IgD-negative memory B cell (primary cell): ENCODE measurements at regions not wholly inside any gene's neighbourhood (a gene's known extent, or its start where the extent isn't known, plus 50 kb on each side); places are given as distances from the start of the nearest gene placed in this dataset.
A peak's percentile ranks its signal among the peaks of the same experiment; 100 is the strongest.

ENCODE experiments used
- H3K27ac Mint-ChIP-seq, 3 donors: one replicate each; pipeline ENCODE4 v1.8.0; 2020 to 2022; ENCODE audit warnings: mild to moderate bottlenecking in 3 of 3, mixed read lengths in 3 of 3, moderate library complexity in 1 of 3
- H3K27me3 Mint-ChIP-seq: one replicate; pipeline ENCODE4 v1.8.0; 2021; ENCODE audit warnings: mixed read lengths
- H3K36me3 Mint-ChIP-seq: one replicate; pipeline ENCODE4 v1.8.0; 2020; ENCODE audit warnings: mild to moderate bottlenecking, mixed read lengths
- H3K4me1 Mint-ChIP-seq, 3 donors: one replicate each; pipeline ENCODE4 v1.8.0; 2020 to 2022; ENCODE audit warnings: mixed read lengths in 3 of 3, mild to moderate bottlenecking in 1 of 3
- H3K4me3 Mint-ChIP-seq, 4 donors: one replicate each; pipeline ENCODE4 v1.8.0; 2020 to 2022; ENCODE audit warnings: mild to moderate bottlenecking in 4 of 4, mixed read lengths in 4 of 4, moderate library complexity in 3 of 4
- H3K9me3 Mint-ChIP-seq, 3 donors: one replicate each; pipeline ENCODE4 v1.8.0; 2020 to 2021; ENCODE audit warnings: mixed read lengths in 3 of 3, mild to moderate bottlenecking in 1 of 3

DNA sequence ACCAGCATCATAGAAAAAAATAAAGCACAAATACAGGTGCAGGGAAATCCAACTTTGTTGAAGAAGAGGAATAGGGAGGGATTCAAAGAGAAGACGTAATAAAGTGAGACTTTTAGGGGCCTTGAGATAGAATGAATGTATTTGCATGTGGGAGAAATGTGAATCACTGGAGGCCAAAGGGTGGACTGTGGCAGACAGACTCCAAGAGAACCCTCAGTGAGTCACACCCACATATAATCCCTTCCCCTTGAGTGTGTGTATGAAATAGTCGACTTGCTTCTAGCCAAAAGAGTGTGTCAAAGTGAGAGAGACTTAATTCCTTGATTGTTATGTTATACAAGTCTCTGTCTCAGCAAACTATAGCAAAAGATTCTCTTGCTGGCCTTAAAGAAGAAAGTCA lies 101.3 kb upstream of the GHITM start:
- peaks cover 2% of the 10 kb centered on the region for H3K27me3 Mint-ChIP-seq
- H3K9me3 Mint-ChIP-seq: peaks cover 0 to 2% (median 2%) of the 10 kb centered on the region in 3 donors
- no peak overlapping the region for H3K4me3 Mint-ChIP-seq
- no peaks in the 10 kb centered on the region for H3K36me3 Mint-ChIP-seq
- no peak overlapping the region for H3K27ac Mint-ChIP-seq
- no peaks in the 10 kb centered on the region for H3K4me1 Mint-ChIP-seq

DNA sequence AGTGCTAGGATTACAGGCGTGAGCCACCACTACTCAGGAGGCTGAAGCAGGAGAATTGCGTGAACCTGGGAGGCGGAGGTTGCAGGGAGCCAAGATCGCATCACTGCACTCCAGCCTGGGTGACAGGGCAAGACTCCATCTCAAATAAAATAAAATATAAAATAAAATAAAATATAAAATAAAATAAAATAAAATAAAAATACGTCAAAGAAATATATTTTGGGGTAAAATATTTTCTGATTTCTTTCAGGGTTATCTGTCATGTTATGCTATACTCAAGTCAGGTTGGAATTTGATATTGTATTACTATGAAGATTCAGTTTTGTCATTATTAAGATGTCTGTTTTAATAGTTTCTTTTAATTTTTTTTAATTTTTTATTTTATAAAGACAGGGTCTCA lies 99.4 kb upstream of the GHITM start:
- H3K9me3 Mint-ChIP-seq: peaks cover 0 to 2% (median 2%) of the 10 kb centered on the region in 3 donors
- no peaks in the 10 kb centered on the region for H3K4me1 Mint-ChIP-seq
- H3K27me3 Mint-ChIP-seq: peaks cover 2% of the 10 kb centered on the region
- no peak overlapping the region for H3K4me3 Mint-ChIP-seq
- H3K36me3 Mint-ChIP-seq: no peaks in the 10 kb centered on the region
- H3K27ac Mint-ChIP-seq: no peak overlapping the region

DNA sequence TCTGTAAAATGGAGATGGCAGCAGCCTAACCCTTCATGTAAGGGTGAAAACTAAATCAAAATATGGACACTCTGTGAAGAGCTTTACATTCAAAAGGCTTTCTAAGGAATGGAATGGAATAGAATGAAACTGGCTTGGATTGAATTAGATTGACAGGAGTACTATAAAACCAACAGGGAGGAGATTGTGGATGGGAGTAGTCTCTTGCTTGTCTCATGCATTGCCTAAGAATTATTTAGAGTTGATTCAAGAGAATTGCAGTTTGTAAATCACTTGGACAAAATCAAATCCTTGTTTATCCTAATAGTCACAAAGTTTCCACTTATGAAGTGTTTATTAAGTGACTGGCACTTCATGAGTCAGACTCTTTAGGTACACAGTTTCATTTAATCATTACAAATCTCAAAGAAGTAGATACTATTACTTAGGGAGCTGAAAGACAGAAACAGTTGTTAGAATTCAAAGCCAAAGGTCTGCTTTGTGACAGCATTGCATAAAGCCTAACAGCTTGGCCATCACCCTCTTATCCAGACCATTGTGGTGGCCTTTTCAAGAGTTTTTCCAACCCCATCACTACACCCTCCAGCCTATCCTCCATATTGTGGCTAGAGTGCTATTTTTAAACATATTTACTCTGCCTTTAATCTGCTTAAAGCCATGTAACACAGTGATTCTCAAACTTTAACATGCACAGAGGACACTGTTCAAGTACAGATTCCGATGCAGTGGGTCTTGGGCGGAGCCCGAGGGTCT lies 91.9 kb upstream of the GHITM start:
- H3K9me3 Mint-ChIP-seq: peaks cover 0 to 12% (median 9%) of the 10 kb centered on the region in 3 donors
- H3K27ac Mint-ChIP-seq: no peak overlapping the region

DNA sequence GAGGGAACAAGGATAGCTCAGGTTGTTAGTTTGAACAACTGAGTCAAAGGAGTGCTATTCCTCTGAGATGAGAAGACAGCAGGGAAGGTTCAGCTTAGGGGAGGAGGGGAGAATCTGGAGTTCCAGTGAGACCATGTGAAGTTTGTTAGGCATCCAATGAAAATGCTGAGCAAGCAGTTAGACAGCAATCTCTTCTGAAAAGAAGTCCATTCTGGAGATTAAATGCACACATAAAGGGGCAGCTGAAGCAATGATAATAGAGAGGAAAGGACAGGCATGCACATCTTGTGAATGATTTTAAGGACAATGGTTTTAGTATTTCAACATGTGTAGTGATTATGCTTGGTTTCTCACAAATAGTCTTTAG lies 89.7 kb upstream of the GHITM start:
- Mint-ChIP-seq H3K4me3 (no peak overlapping the region), H3K27me3 (peaks cover 7% of the 10 kb centered on the region), H3K9me3 (peaks cover 0 to 12% (median 9%) of the 10 kb centered on the region in 3 donors), H3K36me3 (no peaks in the 10 kb centered on the region), H3K27ac (no peak overlapping the region), H3K4me1 (no peaks in the 10 kb centered on the region)

More for the DNA sequence above, 91.9 kb upstream of the GHITM start:
- H3K27me3 Mint-ChIP-seq: peaks cover 7% of the 10 kb centered on the region
- H3K36me3 Mint-ChIP-seq: no peaks in the 10 kb centered on the region
- H3K4me1 Mint-ChIP-seq: no peaks in the 10 kb centered on the region
- H3K4me3 Mint-ChIP-seq: no peak overlapping the region

DNA sequence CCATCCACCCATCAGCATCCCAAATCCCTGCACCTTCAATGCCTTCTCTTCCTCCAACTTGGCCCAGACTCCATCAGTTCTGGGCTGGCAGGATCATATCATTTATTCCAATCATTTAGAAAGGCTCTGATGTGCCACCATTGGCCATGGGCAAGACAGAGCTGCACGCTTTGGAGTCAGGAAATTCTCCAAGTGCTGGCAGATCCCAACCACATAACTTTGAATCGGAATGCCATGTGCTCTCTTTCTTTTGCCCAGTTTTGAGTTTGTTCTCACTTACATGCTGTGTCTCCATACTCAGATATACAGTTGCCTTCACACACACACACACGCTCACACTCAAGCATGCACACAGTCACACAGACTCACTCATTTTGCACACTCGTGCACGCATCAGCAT lies 85.7 kb upstream of the GHITM start:
- Mint-ChIP-seq H3K9me3 (peaks cover 0 to 2% (median 1%) of the 10 kb centered on the region in 3 donors), H3K4me3 (no peak overlapping the region), H3K27ac (no peak overlapping the region), H3K36me3 (no peaks in the 10 kb centered on the region), H3K4me1 (no peaks in the 10 kb centered on the region), H3K27me3 (peaks cover 6% of the 10 kb centered on the region)

- Mint-ChIP-seq H3K27ac (no peak overlapping the region), H3K9me3 (peaks cover 0 to 2% (median 1%) of the 10 kb centered on the region in 3 donors), H3K36me3 (no peaks in the 10 kb centered on the region), H3K27me3 (peaks cover 4% of the 10 kb centered on the region), H3K4me1 (no peaks in the 10 kb centered on the region), H3K4me3 (no peak overlapping the region)
These were observed 84.6 kb upstream of the GHITM start for GRCh38 chr10:84054743-84055142.

DNA sequence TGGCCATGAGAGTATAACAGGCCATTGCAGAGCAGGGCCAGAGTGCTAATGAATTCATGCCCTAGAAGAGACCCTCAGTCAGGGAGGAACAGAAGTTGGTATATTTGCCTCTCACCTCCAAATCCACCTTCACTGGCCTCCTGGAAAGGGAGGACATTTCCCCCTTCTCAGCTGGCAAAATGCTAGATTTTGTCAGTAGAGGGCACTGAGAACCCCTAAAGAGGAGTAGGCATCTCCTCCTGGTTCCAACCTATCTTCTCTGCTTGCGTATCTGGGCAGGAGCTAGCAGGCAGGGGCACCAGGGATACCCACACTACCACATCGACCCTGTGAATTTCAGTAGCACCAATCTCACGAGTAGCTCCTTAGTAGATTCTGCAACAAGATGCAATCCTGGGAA lies 79.8 kb upstream of the GHITM start:
- Mint-ChIP-seq H3K36me3 (no peaks in the 10 kb centered on the region), H3K9me3 (peaks cover 0 to 2% (median 0%) of the 10 kb centered on the region in 3 donors), H3K4me3 (no peak overlapping the region), H3K27ac (no peak overlapping the region), H3K4me1 (no peaks in the 10 kb centered on the region), H3K27me3 (peaks cover 4% of the 10 kb centered on the region)

DNA sequence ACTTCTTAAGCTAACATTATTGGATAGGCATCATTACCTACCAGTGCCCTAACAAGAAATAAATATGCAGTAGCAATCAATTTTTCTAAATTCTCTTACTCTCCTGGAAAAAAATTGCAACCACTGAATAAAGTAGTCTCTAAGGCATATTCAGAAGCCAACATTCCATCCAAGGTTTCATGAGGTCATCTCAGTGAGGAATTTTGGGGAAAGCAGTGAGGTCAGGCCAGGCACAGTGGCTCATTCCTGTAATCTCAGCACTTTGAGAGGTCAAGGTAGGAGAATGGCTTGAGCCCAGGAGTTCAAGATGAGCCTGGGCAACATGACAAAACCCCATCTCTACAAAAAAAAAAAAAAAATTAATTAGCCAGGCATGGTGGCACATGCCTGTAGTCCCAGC lies 75.9 kb upstream of the GHITM start:
- H3K36me3 Mint-ChIP-seq: no peaks in the 10 kb centered on the region
- H3K27ac Mint-ChIP-seq: peak overlapping the region in 1 of 3 donors; percentile 29
- no peaks in the 10 kb centered on the region for H3K4me1 Mint-ChIP-seq
- H3K27me3 Mint-ChIP-seq: peaks cover 4% of the 10 kb centered on the region
- H3K9me3 Mint-ChIP-seq: no peaks in the 10 kb centered on the region
- no peak overlapping the region for H3K4me3 Mint-ChIP-seq

DNA sequence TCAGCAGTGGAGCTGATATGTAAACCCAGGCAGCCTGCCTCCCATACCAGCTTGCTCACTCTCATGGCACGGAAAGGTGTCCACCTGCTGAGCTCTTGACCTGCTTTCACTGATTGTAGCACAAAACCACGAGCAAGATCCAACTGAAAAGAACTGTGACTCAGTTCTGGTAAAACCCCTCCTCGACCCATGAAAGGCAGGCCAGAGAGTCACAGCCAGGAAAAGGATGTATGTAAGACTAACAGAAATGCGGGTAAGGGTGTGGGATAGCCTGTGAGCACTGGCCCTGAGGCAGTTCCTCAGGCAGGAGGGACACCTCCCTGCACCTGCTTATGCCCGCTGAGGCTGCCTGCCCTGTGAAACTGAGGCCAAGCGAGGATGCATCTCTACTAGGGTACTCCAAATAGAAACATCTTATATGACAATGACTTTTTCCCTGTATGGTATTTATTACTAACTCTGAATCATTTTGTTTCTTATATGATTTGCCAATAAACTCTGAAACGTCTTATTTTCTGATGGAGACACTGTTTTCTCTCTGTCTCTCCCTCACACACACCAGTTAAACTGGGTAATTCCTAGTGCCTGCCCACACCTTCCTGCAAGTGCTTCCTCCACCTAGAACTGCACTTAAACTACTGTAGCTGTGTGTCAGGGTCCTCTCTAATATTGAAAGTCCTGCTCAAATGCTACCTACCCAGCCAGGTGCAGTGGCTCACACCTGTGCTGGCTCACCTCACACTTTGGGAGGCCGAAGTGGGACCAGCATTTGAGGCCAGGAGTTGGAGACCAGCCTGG lies 73.3 kb upstream of the GHITM start:
- no peaks in the 10 kb centered on the region for H3K4me1 Mint-ChIP-seq
- H3K27ac Mint-ChIP-seq: no peak overlapping the region
- peaks cover 0 to 5% (median 4%) of the 10 kb centered on the region in 3 donors for H3K9me3 Mint-ChIP-seq
- peaks cover 4% of the 10 kb centered on the region for H3K27me3 Mint-ChIP-seq
- no peaks in the 10 kb centered on the region for H3K36me3 Mint-ChIP-seq
- no peak overlapping the region for H3K4me3 Mint-ChIP-seq

GRCh38 chr10:84074521-84074920 lies 64.8 kb upstream of the GHITM start:
- H3K27ac Mint-ChIP-seq: peak overlapping the region in 1 of 3 donors; percentile 32
- H3K4me3 Mint-ChIP-seq: no peak overlapping the region
- peaks cover 3% of the 10 kb centered on the region for H3K27me3 Mint-ChIP-seq
- H3K36me3 Mint-ChIP-seq: no peaks in the 10 kb centered on the region
- H3K4me1 Mint-ChIP-seq: no peaks in the 10 kb centered on the region
- H3K9me3 Mint-ChIP-seq: peaks cover 0 to 5% (median 4%) of the 10 kb centered on the region in 3 donors

GRCh38 chr10:84075226-84076046 lies 63.9 kb upstream of the GHITM start:
- Mint-ChIP-seq H3K27ac (no peak overlapping the region), H3K9me3 (no peaks in the 10 kb centered on the region), H3K27me3 (peaks cover 3% of the 10 kb centered on the region), H3K4me1 (no peaks in the 10 kb centered on the region), H3K4me3 (no peak overlapping the region), H3K36me3 (no peaks in the 10 kb centered on the region)

DNA sequence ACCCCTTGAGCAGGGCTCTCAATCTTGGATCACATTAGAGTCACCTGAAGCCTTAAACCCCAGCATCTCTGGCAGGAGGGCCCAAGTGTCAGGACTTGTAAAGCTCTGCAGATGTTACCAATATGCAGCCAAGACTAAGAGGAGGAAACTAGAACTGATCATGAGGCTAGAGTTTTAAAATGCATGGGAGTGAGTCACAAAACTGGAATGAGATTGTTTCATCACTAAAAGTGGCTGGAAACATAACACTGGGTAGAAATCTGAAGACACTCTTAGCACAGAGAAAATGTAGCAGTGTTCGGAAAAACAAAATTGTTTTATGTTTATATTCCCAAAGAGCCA lies 63.3 kb upstream of the GHITM start:
- no peaks in the 10 kb centered on the region for H3K9me3 Mint-ChIP-seq
- H3K36me3 Mint-ChIP-seq: peaks cover 2% of the 10 kb centered on the region
- no peaks in the 10 kb centered on the region for H3K4me1 Mint-ChIP-seq
- H3K27ac Mint-ChIP-seq: no peak overlapping the region
- H3K27me3 Mint-ChIP-seq: peaks cover 3% of the 10 kb centered on the region
- no peak overlapping the region for H3K4me3 Mint-ChIP-seq

DNA sequence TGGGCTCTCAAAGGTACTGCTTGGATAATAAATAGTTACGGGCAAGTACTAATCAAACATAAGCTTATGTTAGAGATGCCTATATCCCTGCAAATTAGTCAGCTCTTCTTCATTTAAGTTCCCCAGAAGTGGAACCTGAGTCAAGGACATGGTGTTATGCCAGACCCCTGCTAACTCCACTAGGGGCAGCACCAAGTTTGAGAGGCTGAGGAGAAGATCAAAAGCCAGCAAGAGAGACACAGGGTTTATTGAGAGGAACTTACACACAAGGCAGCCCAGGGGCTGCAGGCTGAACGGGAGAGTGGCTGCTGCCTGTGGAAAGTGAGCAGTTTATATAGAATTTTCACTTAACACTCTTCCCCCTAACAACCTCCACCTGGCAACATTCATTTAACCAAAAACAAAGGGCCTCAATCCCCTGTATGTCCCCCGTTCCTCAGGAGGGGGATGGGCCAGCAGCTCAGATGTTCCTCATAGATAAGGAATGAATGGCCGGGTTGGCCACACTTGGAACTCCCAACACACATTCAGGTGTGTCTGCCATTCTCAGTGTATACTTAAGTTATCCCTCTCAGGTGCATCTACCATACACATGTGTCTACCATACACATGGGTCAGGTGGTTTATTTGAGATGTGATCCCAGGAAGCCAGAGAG lies 62.6 kb upstream of the GHITM start:
- Mint-ChIP-seq H3K9me3 (no peaks in the 10 kb centered on the region), H3K27me3 (peaks cover 3% of the 10 kb centered on the region), H3K4me3 (no peak overlapping the region), H3K36me3 (peaks cover 2% of the 10 kb centered on the region), H3K27ac (no peak overlapping the region), H3K4me1 (no peaks in the 10 kb centered on the region)

DNA sequence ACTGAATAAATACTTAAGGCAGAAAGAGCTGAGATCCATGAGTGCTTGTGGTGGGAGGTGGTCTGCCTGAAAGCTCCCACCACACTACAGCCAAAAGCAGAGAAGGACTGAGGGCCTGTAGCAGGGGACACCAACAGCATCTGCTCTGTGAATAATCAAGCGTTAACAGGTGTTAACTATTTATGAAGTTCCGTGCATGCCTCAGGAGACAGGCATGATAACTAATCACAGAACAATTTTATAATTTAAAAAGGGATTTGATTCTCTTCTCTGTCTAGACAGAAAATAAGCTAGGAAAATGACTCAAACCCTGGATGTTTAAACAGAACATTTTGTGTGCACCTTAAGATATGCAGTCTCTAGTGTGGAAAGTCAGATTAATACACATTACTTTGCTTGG lies 61.5 kb upstream of the GHITM start:
- peaks cover 3% of the 10 kb centered on the region for H3K27me3 Mint-ChIP-seq
- H3K4me3 Mint-ChIP-seq: no peak overlapping the region
- peaks cover 2% of the 10 kb centered on the region for H3K36me3 Mint-ChIP-seq
- no peak overlapping the region for H3K27ac Mint-ChIP-seq
- H3K4me1 Mint-ChIP-seq: no peaks in the 10 kb centered on the region
- H3K9me3 Mint-ChIP-seq: no peaks in the 10 kb centered on the region

DNA sequence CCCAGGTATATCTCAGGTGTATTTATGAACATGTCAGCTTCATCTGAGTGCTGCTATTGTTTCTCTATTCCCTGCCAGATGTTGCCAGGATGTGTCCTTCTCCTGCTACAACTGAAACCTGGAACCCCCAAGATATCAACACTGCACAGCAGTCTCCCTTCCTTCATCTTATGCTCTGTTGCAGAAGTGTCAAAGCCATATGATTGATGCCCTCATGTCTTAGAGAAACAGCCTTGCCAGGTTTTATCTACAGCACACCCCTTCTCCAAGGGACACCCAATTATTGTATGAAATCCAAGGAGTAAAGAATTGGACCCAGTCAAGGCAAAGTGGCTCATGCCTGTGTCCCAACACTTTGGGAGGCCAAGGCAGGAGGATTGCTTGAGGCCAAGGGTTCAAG lies 60.5 kb upstream of the GHITM start:
- H3K9me3 Mint-ChIP-seq: peaks cover 0 to 7% (median 2%) of the 10 kb centered on the region in 3 donors

More for the DNA sequence above, 60.5 kb upstream of the GHITM start:
- Mint-ChIP-seq H3K36me3 (peaks cover 2% of the 10 kb centered on the region), H3K27ac (no peak overlapping the region), H3K4me3 (no peak overlapping the region), H3K4me1 (no peaks in the 10 kb centered on the region), H3K27me3 (peaks cover 3% of the 10 kb centered on the region)
